ENCODE measurements at regions not wholly inside any gene's neighbourhood (a gene's known extent, or its start where the extent isn't known, plus 50 kb on each side); places are given as distances from the start of the nearest gene placed in this dataset.
A peak's percentile ranks its signal among the peaks of the same experiment; 100 is the strongest.

- TF ChIP-seq, protein P1, sequence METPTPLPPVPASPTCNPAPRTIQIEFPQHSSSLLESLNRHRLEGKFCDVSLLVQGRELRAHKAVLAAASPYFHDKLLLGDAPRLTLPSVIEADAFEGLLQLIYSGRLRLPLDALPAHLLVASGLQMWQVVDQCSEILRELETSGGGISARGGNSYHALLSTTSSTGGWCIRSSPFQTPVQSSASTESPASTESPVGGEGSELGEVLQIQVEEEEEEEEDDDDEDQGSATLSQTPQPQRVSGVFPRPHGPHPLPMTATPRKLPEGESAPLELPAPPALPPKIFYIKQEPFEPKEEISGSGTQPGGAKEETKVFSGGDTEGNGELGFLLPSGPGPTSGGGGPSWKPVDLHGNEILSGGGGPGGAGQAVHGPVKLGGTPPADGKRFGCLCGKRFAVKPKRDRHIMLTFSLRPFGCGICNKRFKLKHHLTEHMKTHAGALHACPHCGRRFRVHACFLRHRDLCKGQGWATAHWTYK (CRISPR knock-in tag; IDR thresholded peaks at IDR 0.05), result no peak
- TF ChIP-seq, protein P2, sequence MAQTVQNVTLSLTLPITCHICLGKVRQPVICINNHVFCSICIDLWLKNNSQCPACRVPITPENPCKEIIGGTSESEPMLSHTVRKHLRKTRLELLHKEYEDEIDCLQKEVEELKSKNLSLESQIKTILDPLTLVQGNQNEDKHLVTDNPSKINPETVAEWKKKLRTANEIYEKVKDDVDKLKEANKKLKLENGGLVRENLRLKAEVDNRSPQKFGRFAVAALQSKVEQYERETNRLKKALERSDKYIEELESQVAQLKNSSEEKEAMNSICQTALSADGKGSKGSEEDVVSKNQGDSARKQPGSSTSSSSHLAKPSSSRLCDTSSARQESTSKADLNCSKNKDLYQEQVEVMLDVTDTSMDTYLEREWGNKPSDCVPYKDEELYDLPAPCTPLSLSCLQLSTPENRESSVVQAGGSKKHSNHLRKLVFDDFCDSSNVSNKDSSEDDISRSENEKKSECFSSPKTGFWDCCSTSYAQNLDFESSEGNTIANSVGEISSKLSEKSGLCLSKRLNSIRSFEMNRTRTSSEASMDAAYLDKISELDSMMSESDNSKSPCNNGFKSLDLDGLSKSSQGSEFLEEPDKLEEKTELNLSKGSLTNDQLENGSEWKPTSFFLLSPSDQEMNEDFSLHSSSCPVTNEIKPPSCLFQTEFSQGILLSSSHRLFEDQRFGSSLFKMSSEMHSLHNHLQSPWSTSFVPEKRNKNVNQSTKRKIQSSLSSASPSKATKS (CRISPR knock-in tag; IDR thresholded peaks at IDR 0.05), result no peak
- TF ChIP-seq ZFP91 (CRISPR knock-in tag; IDR thresholded peaks at IDR 0.05) (no peak), RUNX1 (IDR thresholded peaks at IDR 0.05; ENCODE audit: low read depth) (no peak), ZBTB12 (CRISPR knock-in tag; IDR thresholded peaks at IDR 0.05) (no peak), ATF4 (CRISPR knock-in tag; IDR thresholded peaks at IDR 0.05) (no peak), STAT5B (CRISPR knock-in tag; IDR thresholded peaks at IDR 0.05) (no peak), KDM1A (IDR thresholded peaks at IDR 0.05) (peak; percentile 31 to 48; a peak in 1 of 4 replicates), NCOR1 (IDR thresholded peaks at IDR 0.05) (peak; percentile 40; the same call in 1 of the 2 replicates), NFIC (IDR thresholded peaks at IDR 0.05) (peak; percentile 29; the same call in 1 of the 2 replicates), EHMT2 (IDR thresholded peaks at IDR 0.05) (no peak), SREBF2 (CRISPR knock-in tag; IDR thresholded peaks at IDR 0.05) (no peak), CHD4 (IDR thresholded peaks at IDR 0.05; ENCODE audit: insufficient read depth, insufficient replicate concordance, low read depth, low read length, poor library complexity, severe bottlenecking) (no peak), ZNF311 (CRISPR knock-in tag; IDR thresholded peaks at IDR 0.05) (0 out of 2 replicates have a peak, but pooled peaks have one; percentile 40), TEAD4 (IDR thresholded peaks at IDR 0.05; ENCODE audit: low read length) (0 out of 2 replicates have a peak, but pooled peaks have one; percentile 34), TEAD4 (CRISPR knock-in tag; IDR thresholded peaks at IDR 0.05; ENCODE audit: borderline replicate concordance) (no peak), TBL1XR1 (IDR thresholded peaks at IDR 0.05; ENCODE audit: low read length in 2 of 2) (no peak), TAL1 (IDR thresholded peaks at IDR 0.05) (peak; percentile 55), SPI1 (IDR thresholded peaks at IDR 0.05; ENCODE audit: borderline replicate concordance, low read depth, low read length) (no peak), POLR2G (IDR thresholded peaks at IDR 0.05; ENCODE audit: low read depth, low read length) (no peak), ETV1 (tag; conservative IDR thresholded peaks at IDR 0.05; ENCODE audit: low read depth) (no peak)
- TF ChIP-seq, protein P3, sequence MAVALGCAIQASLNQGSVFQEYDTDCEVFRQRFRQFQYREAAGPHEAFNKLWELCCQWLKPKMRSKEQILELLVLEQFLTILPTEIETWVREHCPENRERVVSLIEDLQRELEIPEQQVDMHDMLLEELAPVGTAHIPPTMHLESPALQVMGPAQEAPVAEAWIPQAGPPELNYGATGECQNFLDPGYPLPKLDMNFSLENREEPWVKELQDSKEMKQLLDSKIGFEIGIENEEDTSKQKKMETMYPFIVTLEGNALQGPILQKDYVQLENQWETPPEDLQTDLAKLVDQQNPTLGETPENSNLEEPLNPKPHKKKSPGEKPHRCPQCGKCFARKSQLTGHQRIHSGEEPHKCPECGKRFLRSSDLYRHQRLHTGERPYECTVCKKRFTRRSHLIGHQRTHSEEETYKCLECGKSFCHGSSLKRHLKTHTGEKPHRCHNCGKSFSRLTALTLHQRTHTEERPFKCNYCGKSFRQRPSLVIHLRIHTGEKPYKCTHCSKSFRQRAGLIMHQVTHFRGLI (CRISPR knock-in tag; IDR thresholded peaks at IDR 0.05), result no peak
Measured at GRCh38 chr1:190608282-190608681, 130.6 kb upstream of the BRINP3 start (continued).
